Stimulated activated CD8-positive, alpha-beta memory T cell treated with anti-CD3 and anti-CD28 coated beads, Interleukin-4, amount 100 ng/mL, for 48 hours (primary cell): ENCODE measurements at regions not wholly inside any gene's neighbourhood (a gene's known extent, or its start where the extent isn't known, plus 50 kb on each side); places are given as distances from the start of the nearest gene placed in this dataset.
"Not testable (repeated sequence)": the region's sequence is repeated elsewhere in the genome, so short reads cannot be mapped to it uniquely, and the experiment has no call there.

ENCODE experiments used
- DNase-seq: peaks from one replicate; pipeline ENCODE4 v3.0.0-alpha.2; 2020

DNA sequence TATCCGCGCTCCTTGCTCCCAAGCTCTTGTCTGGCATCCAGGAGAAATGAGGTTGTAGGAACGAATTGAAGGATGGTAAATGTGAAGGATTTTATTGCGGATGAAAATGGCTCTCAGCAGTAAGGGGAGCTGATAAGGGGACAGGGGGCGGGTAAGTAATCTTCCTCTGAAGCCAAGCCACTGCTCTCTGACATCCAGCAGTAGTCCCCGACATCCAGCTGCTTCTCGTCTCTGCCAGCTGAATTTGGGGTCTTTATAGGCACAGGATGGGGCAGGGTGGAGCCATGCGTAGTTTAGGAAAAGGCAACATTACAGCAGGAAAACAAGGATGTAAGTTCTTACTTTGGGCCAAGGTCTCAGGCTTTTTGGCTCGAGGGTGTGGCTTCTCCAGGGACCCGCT lies 1370.1 kb upstream of the RAG2 start:
- no peak for DNase-seq

DNA sequence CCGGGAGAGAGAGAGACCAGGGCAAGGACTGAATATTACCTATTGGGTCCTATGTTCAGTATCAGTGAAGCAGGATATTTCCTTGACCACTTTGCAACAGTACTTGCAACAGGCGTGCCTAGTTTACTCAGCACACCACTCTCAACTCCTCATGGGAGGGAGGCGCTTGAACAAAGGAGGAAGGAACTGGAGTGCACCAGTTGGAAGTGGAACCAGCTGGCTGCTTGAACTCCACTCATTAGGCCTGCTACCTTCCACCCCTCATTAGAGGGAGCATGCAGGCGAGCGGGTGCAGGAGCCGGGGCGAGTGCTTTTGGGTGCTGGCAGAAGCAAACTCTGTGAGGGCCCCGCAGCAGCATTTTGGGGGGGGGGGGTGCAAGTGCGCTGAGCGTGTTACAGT lies 1369.6 kb upstream of the RAG2 start:
- no peak for DNase-seq

DNA sequence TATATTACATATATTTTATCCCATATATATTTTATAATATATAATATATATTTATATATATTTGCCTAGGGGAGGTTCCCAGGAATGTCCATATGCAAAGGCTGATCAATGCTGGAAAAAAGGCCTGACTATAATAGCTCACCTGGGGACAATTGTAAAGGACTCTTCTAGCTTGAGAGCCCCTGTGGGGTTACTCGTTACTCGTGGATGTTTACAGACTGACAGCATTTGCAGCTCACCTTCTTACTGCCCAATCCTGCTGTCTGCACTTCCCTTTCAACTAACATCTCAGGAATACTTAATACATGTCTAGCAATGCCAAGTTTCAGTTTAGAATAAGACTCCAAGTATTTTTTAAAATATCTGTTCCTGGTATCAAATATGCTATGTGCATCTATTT lies 1365.4 kb upstream of the RAG2 start:
- DNase-seq = no peak

DNA sequence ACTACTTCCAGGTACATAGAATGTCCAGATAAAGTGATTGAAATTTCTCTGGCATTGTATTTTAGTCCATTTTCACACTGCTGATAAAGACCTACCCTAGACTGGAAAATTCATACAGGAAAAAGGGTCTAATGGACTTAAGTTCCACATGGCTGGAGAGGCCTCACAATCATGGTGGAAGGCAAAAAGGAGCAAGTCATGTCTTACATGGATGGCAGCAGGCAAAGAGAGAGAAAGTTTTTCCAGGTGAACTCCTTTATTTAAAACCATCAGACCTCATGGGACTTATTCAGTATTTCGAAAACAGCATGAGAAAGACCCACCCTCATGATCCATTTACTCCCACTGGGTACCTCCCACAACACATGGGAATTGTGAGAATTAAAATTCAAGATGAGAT lies 1359.7 kb upstream of the RAG2 start:
- DNase-seq = no peak

DNA sequence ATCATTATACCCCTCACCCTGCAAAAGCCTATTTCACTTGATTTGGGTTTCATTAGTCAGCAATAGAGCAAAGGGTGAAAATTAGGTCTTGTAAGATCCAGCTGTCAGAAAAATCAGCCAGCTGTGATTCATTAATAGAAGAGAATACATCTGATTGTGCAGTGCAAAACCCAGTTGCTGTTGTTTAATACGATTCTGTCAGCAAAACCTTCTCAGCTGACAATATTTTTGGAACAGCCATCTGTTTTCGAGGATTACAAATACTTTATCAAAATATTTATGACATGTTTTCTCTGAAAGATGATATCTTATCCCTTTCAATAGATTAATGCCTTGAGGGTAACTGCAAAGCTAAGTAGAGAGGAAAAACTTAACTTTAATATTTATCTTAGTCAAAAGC lies 1354.0 kb upstream of the RAG2 start:
- no peak for DNase-seq

DNA sequence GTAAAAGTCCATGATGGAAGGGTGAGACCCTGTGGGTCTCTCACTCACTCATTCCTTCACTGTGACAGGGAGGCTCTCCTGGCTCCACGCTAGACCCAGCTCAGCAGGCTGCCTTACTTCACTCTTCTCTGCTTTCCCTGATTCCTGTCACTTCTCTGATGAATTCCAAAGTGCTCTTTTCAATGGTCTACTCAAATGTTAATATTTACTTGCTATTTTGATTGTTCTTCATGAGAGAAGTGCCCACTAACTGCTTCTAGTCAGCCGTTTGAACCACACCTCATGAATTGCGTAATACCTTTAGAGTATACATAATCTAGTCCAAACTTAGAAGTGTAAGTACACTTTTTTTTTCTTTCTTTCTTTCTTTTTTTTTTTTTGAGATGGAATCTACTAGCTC lies 1350.2 kb upstream of the RAG2 start:
- no peak for DNase-seq

DNA sequence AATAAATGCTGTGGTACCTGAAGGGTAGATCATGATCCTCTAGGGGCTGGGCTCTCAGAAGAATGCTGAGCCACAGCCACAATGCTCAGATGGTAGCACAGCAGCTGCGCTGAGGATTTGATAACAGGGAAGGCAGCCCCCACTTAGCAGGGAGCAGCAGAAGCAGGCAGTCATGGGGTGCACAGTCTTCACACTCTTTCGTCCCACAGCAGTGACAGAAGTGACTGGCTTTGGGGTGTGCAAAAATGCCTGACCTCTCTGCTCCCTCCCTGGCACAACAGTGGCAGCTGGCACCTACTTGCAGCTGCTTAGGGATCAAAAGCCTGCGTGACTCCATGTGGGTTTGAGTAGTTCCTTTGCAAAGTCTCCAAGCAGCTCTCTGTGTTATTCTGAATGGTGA lies 1349.8 kb upstream of the RAG2 start:
- no peak for DNase-seq

DNA sequence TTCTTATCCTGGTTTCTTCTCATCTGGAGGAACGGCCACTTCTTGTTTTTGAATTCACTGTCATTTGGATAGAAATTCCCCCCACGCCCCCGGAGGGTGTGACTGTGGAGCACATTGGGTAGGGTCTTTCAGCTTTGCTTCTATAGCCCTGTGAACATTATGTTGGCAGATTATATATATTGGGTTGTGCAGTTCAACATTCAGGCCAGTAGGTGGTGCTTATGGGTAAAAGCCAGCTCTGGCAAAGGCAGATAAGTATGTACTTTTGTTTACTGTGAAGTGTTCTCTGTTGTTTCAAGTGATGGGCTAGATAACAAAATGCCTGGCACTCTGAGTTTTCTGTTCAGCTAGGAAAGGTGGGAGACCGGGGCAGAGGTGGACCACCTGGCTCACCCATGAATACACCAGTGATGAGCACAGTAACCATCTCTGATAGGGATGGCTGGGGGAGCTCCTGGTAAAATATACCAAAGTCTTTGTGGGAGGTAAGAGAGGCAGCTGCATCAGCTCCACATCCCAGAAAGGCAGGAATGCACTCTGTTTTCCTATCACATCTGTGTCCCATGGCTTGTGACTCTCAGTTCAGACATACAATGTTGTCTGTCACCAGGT lies 1348.2 kb upstream of the RAG2 start:
- no peak for DNase-seq

DNA sequence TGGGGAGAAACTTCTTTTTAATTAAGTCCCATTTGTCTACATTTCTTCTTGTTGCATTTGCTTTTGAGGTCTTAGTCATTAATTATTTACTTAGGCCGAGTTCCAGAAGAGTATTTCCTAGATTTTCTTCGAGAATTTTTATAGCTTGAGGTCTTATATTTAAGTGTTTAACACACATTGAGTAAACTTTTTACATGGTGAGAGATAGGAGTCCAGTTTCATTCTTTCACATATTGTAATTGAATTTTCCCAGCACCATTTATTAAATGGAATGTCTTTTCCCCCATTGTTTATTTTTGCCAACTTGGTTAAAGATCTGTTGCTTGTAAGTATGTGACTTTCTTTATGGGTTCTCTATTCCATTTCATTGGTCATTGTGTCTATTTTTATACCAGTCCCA lies 1344.0 kb upstream of the RAG2 start:
- DNase-seq = no peak

DNA sequence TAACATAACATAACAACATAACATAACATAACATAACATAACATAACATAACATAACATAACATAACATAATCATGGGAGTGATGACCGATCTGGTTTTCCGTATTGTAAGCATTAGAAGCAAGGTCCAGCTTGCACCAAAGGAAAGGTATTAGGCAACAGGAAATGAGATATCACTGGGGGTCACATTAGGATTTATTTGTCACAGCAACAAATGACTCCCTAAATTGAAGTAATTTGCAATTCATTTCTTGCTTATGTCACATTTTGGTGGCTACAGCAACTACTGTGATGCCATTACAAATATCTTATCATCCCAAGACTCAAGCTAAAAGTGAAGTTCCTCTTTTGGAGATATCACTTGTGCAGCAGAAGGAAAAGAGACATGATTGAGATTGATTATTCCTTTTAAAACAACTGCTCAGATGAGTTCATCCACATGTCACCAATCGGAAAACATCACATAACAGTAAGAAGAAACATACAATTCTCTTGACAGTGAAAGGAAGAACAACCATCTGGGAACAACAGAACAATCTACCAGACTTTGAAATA lies 1331.1 kb upstream of the RAG2 start:
- DNase-seq = no peak

DNA sequence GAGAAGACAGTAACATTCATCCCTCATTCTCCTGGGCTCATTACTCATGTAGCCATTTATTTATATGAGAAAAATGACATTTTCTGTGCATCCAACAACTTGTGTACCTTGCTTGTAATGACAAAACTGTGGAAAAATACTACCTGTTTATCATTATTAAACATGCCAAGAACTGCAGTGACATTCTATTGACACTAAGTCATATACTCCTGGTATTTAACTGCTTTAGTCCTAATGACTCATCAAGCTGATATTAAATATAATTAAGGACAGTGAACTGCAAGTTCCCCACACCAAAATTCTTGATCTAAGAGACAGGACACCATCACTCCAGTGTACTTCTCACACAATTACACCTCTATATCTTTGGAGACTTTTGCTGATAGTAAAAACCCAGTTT lies 1328.7 kb upstream of the RAG2 start:
- no peak for DNase-seq

DNA sequence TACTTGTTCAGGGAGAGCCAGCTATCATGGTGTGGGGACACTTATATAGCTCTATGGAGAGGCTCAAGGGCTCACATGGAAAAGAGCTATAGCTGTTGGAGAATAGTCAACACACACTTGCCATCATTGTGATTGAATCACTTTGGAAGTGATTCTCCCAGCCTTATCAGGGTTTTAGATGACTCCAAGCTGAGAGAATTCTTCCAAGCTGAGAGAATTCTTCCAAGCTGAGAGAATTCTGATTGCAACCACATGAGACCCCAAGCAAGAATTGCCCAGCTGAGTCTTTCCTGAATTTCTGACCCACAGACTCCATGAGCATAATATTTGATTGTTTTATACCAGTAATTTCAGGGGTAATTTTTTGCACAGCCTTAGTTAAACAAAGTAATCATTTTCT lies 1318.3 kb upstream of the RAG2 start:
- no peak for DNase-seq

DNA sequence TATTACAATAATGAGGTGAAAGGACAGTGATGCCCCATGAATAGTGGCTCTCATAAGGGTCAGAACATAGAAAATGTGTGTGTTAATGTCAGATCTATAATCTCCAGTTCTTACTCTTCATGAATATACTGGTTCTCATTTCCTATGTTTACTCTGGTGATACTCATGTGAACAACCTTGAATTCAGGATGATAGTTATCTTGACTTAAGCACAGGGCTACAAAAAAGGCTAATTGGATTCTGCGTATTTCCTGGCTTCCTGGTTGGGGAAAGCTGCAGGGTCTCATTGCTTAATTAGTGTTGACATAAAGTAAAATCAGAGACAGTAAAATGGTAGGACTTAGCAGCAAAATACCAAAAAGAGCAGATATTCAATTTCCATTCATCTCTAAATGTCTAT lies 1316.8 kb upstream of the RAG2 start:
- no peak for DNase-seq

DNA sequence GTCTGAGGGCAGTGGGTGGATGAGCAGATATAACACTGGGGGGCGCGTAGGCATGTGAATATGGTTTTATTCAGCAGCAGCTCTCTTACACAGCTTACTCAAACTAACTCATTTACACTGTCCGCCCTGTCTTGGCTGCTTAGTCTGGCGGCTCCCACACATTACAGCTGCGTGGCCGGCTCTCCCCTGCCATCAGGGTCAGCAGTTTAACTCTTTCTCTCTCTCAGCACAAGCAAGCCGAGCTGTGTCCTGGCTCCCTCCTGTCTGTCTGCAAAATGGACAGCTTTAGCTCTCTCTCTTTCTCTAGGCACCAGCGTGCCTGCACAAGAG lies 1310.1 kb upstream of the RAG2 start:
- DNase-seq = no peak

DNA sequence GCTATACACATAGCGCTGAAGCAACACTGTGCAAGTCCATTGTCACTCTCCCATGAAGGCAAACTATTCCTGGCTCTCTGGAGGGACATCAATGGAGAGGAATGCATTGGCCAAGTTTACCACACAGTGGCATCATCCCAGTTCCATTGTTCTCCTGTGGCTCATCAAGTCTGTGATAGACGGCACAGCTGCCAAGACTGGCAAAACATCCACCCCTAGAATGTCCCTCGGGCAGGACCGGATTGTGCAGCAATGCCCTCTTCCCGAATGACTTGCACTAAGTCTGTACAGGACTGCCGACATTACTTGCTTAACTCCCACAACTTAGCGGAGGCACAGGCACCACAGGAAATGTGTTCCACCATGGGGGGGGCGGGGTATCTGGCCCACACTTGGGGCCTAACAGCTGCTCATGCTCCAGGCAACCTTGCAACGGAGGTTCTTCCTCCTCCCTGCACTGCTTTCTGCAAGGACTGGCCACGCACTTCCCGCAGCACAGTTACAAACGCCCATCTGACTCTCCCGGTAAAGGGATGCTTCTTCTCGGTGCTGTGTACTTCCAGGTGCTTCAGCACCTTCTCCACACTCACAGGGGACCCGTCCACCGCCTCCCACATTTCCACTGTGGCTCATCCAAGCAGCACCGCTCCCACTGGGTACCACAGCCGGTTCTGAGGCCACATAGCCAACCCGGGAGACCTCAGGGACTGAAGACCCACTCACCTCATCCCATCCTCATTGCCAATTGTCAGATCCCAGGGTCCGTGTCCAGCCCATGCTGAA lies 1309.6 kb upstream of the RAG2 start:
- DNase-seq = no peak

DNA sequence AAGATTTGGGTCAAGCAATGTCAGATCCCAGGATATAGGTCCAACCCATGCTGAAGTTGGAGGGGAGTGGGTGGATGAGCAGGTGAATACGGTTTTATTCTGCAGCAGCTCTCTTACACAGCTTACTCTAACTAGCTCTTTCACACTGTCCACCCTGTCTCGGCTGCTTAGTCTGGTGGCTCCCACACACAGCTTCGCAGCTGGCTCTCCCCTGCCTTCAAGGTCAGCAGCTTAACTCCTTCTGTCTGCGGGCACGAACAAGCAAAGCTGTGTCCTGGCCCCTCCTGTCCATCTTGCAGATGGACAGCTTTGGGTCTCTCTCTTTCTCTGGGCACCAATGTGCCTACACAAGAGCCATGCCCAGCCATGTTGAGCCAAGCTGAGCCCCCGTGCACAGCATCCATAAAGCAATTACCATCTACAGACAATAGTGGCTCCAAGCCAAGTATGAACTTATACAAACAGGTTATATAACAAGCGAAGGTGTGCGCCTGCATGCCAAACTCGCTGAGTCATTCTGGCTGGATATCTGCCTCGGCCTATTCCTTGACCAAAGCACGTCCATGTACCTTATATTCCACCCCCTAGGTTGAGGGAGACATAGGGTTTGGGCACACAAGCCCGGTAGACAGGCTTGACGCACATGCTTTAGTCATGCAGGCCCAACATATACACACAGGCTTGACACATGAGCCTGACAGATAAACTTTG lies 1307.8 kb upstream of the RAG2 start:
- no peak for DNase-seq

DNA sequence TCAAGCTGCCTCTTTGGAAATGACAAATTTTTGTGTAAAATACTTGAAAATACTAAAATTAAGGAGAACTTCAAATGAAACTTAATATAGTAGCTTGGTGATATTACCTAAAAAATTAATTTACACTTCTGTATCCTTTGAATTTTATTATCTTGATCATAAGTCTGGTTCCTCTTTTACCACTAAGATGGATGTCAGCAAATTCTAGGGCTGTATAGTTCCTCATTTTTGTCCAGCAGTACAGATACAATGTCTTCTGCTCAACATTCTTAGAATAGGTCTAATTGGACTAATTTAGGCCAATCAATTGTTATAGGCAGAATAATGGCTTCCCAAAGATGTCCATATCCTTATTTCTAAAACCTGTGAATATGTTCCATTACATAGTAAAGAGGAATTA lies 1298.0 kb upstream of the RAG2 start:
- no peak for DNase-seq

DNA sequence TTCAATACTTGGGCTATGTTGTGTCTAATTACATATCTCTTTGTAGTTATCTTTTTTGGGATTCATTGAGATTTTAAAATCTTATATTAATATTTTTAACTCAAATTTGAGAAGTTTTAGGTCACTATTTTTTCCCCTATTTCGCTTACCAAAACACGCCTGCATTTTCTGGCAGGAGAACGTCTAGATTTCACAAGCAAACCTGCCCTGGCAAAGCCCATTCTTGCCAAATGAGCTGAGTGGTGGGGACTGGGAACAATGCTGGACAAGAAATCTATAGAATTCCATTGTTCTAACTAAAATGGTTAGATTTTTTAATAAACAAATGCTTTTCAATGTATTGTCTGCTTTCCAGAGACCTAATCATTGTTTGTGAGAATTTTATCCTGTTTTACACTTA lies 1283.7 kb upstream of the RAG2 start:
- no peak for DNase-seq

DNA sequence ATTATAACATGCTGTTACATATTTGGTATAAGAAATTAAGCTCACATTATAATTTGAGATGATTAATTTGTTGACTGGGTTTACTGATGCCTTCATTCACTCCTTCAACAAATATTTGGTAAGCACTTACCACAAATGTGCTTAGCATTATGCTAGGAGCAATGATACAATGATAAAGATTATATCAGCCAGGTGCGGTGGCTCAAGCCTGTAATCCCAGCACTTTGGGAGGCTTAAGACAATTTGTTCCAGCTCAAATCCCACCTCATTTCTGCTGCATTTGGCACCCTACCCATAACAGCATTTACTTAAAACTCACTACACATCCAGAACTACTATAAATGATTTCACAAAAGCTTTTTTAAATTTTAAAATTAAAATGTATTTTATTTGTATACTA lies 1263.6 kb upstream of the RAG2 start:
- DNase-seq = no peak

DNA sequence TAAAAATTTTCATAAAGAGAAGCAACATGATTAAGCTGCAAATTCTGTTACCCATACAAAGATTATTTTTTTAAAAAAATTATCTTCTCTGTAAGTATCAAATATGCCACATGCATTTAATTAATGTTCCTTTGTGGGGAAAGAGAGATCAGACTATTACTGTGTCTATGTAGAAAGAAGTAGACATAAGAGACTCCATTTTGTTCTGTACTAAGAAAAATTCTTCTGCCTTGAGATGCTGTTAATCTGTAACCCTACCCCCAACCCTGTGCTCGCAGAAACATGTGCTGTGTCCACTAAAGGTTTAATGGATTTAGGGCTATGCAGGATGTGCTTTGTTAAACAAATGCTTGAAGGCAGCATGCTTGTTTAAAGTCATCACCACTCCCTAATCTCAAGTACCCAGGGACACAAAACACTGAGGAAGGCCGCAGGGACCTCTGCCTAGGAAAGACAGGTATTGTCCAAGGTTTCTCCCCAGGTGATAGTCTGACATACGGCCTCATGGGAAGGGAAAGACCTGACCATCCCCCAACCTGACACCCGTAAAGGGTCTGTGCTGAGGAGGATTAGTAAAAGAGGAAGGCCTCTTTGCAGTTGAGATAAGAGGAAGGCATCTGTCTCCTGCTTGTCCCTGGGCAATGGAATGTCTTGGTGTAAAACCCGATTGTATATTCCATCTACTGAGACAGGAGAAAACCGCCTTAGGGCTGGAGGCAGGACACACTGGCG lies 1260.9 kb upstream of the RAG2 start:
- not testable (repeated sequence) for DNase-seq

DNA sequence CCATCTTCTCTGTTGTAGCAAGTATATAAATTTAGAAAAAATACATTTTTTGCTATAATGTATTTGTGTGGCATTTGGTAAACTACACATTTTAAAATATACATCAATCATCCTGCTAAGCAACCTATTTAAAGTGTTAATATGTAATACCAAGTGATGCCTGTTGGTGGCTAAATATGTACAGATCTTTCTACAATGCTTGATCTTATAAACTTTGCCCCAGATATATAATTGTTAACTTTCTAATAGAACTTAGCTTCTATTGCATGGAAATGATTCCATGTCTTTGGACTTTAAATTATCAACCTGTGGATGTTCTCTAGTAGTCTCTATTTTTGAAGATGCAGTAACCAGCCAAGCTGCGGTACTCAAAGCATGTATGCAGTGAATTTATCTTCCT lies 1260.4 kb upstream of the RAG2 start:
- no peak for DNase-seq

DNA sequence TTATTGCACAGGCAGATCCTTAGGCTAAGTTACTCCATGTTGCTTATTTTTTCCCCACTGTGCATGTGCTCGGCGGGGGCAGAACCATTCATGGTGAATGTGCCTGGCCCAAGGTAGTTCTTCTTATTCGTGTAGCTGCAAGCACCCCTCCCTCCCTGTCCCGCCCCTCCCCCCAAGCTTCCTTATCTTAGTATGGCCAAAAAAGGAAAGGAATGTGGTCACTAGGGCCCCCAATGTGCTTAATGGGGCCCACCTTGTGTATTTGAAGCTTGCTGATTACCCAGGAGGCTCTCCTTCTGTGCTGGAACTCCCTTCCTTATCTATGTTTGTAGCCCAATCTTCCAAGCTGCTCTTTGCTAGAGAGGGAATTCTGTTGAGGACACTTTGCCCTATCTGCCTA lies 1259.7 kb upstream of the RAG2 start:
- DNase-seq = no peak

DNA sequence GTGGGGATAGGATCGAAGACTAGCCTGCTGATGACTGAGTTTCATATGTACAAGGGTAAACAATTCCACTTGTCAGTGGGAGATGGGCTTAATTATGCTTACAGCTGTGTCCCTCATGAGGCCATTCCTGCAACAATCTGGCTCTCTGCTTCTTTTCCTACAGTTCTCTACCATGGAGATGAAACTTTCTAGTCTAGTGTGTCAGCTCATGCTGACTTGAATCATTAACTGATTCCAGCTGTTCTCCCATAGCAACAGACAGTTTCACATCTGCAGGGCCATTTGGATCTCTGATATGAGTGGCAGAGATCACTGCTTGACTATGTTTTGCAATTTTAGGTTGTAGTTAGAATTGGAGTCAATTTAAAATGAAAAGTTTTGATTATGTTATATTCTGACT lies 1251.7 kb upstream of the RAG2 start:
- no peak for DNase-seq

DNA sequence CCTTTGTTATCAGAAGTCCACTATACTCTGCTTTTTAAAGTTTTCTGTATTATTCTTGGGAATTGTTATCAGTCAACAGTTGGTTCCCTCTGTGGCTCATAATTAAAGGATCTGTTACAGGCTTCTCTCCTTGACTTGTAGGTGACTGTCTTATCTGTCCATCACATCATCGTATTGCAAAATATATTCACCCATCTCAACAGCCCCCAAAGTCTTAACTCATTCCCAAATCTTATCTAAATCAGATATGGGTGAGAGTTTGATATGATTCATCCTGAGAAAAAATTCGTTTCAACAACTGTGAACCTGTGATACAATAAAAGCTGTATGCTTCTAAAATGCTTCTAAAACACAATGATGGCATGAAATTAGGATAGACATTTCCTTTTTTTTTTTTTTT lies 1245.6 kb upstream of the RAG2 start:
- DNase-seq = no peak
